GM21528 (cell line): ENCODE measurements at regions not wholly inside any gene's neighbourhood (a gene's known extent, or its start where the extent isn't known, plus 50 kb on each side); places are given as distances from the start of the nearest gene placed in this dataset.
"Not testable (repeated sequence)": the region's sequence is repeated elsewhere in the genome, so short reads cannot be mapped to it uniquely, and the experiment has no call there.

Experiments
- ATAC-seq: cut with Tn5 transposase; IDR thresholded peaks from one replicate; pipeline ENCODE4 v1.9.1; 2021; ENCODE audit warnings: mild to moderate bottlenecking, moderate library complexity; ENCODE audit not compliant: unreplicated experiment, low FRiP score

GRCh38 chr2:111462572-111462971 is 341.9 kb downstream of the BCL2L11 start:
- not testable (repeated sequence) for ATAC-seq

- not testable (repeated sequence) for ATAC-seq
Measured at GRCh38 chr2:111463238-111463848, 342.6 kb downstream of the BCL2L11 start.

GRCh38 chr2:111463956-111464355 is 343.2 kb downstream of the BCL2L11 start:
- ATAC-seq: peak; percentile 94

GRCh38 chr2:111464367-111464766 is 343.7 kb downstream of the BCL2L11 start:
- ATAC-seq: not testable (repeated sequence)

GRCh38 chr2:111465521-111465920 is 344.8 kb downstream of the BCL2L11 start:
- not testable (repeated sequence) for ATAC-seq

GRCh38 chr2:111466744-111467143 is 346.0 kb downstream of the BCL2L11 start:
- ATAC-seq: not testable (repeated sequence)

- ATAC-seq: not testable (repeated sequence)
Measured at GRCh38 chr2:111470924-111471323, 350.2 kb downstream of the BCL2L11 start.

- ATAC-seq: not testable (repeated sequence)
Measured at GRCh38 chr2:111471791-111472530, 351.2 kb downstream of the BCL2L11 start.

GRCh38 chr2:111472844-111473403 is 352.2 kb downstream of the BCL2L11 start:
- not testable (repeated sequence) for ATAC-seq

GRCh38 chr2:111473522-111473921 is 352.8 kb downstream of the BCL2L11 start:
- ATAC-seq: not testable (repeated sequence)

GRCh38 chr2:111474198-111474705 is 353.5 kb downstream of the BCL2L11 start:
- ATAC-seq: not testable (repeated sequence)

GRCh38 chr2:111478335-111478734 is 357.6 kb downstream of the BCL2L11 start:
- not testable (repeated sequence) for ATAC-seq

GRCh38 chr2:111478871-111479318 is 358.2 kb downstream of the BCL2L11 start:
- peak; percentile 56 for ATAC-seq

- not testable (repeated sequence) for ATAC-seq
Measured at GRCh38 chr2:111480016-111480625, 359.4 kb downstream of the BCL2L11 start.

GRCh38 chr2:111480633-111481032 is 359.9 kb downstream of the BCL2L11 start:
- ATAC-seq: not testable (repeated sequence)

GRCh38 chr2:111481219-111481618 is 360.5 kb downstream of the BCL2L11 start:
- ATAC-seq: not testable (repeated sequence)

- not testable (repeated sequence) for ATAC-seq
Measured at GRCh38 chr2:111482987-111483679, 362.4 kb downstream of the BCL2L11 start.

- not testable (repeated sequence) for ATAC-seq
Measured at GRCh38 chr2:111484097-111484496, 363.4 kb downstream of the BCL2L11 start.

GRCh38 chr2:111485895-111486294 is 365.2 kb downstream of the BCL2L11 start:
- not testable (repeated sequence) for ATAC-seq

GRCh38 chr2:111488451-111488850 is 367.7 kb downstream of the BCL2L11 start:
- not testable (repeated sequence) for ATAC-seq
